Right forelimb (tissue), 1 donor: ENCODE measurements at regions not wholly inside any gene's neighbourhood (a gene's known extent, or its start where the extent isn't known, plus 50 kb on each side); places are given as distances from the start of the nearest gene placed in this dataset.
"Not testable (repeated sequence)": the region's sequence is repeated elsewhere in the genome, so short reads cannot be mapped to it uniquely, and the experiment has no call there.

Experiments used
- DNase-seq: peaks from one replicate; pipeline ENCODE4 v3.0.0-alpha.2; 2018

GRCh38 chr2:168300460-168300859 lies 53.1 kb upstream of the STK39 start:
- no peak for DNase-seq

DNA sequence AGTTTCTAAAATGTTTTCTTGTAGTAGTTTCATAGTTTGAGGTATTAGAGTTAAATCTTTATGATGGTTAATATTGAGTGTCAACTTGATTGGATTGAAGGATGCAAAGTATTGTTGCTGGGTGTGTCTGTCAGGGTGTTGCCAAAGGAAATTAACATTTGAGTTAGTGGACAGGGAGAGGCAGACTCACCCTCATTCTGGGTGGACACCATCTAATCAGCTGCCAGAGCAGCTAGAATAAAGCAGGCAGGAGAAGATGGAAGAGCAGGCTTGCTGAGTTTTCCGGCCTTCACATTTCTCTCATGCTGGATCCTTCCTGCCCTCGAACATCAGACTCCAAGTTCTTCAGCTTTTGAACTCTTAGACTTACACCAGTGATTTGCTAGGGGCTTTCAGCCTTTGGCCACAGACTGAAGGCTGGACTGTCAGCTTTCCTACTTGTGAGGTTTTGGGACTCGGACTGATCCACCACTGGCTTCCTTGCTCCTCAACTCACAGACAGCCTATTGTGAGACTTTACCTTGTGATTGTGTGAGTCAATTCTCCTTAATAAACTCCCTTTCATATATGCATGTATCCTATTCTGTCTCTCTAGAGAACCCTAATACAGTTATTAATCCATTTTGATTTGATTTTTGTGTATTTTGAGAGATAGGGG lies 56.8 kb upstream of the STK39 start:
- no peak for DNase-seq

DNA sequence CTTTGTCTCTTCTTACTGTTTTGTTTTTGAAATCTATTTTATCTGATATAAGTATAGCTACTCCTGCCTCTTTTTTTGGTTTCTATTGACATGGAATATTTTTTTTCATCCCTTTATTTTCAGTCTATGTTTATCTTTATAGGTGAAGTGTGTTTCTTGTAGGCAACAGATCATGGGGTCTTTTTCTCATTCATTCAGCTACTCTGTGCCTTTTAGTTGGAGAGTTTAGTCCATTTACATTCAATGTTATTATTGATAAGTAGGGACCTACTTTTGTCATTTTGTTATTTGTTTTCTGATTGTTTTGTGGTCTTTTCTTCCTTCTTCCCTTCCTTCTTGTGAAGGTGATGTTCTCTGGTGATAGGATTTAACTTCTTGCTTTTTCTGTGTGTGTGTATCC lies 60.0 kb upstream of the STK39 start:
- DNase-seq = no peak

DNA sequence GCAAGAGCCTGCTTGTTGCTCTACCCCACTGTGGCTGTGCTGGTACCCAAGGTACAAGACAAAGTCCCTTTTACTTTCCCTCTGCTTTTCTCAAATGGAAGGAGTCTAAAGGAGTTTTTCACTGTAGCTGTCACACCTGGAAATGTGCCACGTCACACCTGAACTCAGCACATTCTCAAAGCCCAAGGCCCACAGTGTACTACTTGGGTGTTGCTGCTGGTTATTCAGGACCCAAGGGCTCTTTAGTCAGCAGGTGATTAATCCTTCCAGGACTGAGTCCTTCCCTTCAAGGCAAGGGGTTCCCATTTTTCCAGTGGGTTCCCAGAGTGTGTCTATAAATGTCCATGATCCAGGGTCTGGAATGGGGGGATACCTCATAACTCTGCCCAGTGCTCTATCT lies 63.2 kb upstream of the STK39 start:
- DNase-seq = no peak

- DNase-seq = no peak
Measured at GRCh38 chr2:168311261-168311910, 64.0 kb upstream of the STK39 start.

DNA sequence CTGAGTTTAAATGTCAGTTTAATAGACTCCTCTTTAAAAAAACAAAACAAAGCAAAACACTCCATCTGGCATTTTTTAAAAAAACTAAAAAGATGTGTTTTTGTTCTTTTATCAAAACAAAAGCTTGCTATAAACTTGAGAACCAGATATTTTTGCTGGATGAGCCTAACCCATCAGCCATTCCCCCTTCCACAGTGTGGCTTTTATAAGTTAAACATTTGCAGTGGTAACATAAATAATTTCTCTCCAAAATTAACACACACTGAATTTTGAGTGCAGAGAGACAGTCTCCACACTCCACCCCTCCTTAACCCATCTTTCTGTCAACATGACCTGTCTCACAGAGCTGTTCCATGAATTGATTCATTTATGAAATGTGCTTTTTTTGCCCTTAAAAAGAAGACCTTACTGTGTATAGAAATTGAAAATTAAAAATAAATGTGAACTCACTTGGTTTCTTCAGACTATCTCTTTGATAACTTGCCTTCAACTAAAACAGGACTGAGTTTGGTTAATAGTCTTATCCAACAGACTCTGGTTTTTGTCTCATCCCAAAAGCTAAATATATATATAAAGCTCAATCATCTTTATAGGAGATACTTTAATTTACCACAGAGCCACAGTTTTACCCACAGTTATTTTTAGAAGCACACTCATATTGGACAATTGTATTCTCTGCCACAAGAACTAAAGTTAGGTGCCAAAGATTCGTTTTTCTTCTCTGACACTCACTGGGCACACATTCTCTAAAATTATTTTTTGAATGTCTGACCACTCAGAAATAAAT lies 64.8 kb upstream of the STK39 start:
- no peak for DNase-seq

DNA sequence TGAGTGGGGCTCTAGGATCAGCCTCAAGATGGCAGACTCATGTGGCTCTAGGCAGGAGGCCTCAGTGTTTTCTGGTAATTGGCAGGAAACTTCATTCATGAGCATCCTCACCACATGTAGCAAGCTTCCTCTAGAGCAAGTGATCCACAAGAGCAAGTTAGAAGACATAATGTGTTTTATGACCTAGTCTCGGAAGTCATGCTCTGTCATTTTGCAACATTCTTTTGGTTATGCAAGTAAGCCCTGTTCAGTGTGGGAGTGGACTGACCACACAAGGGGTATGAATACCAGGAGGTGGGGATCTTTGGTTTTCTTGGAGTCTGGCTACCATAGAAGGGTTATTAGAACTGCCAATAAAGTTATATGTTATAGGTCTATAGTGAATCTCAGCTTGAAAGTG lies 66.8 kb upstream of the STK39 start:
- no peak for DNase-seq

DNA sequence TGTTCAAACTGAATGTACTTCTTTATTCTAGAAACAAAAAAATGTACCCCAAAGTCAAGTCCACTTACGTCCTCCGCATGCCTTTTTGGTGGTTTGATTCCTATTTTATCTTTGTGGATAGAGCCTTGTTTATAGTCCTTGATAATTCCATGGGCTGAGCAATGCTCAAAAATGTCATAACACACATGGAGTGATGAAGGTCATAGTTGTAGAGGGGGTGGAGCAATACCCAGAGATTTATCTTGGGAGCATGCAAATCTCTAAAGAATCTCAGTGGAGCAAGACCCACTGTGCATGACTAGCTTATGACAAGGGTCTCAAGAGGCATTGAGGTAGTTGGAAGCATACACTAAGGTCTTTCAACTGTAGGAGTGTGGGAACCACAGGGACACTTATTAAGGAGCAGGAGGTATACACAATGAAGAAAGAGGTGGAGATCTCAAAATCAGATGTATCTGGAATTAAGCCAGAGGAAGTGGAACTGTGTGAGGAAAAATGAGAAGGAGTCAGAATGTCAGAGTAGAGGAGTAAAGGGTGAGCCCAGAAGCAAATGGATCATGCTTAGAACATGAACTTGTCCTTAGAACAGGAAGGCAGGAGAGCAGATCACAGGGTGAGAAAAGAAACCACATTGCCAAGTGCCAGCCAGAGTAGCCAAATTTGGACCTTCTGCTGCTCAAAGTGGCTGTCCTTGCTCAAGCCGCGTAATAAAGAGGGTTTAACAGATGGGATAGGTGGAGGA lies 68.1 kb upstream of the STK39 start:
- DNase-seq = no peak

DNA sequence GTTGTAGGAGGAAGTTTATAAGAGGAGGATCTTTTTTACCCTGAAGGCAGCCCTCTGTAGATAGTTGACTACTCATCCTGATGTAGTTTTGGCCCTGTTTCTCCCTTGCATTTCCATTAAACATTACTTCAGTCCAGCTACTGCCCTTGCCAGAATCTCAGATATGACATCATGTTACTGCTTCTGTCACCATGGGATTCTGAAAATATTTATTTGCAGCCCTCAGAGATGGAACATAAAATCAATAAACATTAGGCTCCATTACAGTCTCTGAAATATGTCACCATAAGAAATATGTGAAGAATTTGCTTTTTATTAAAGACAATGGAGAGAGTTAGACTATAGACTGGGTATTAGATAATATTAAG lies 68.7 kb upstream of the STK39 start:
- no peak for DNase-seq

DNA sequence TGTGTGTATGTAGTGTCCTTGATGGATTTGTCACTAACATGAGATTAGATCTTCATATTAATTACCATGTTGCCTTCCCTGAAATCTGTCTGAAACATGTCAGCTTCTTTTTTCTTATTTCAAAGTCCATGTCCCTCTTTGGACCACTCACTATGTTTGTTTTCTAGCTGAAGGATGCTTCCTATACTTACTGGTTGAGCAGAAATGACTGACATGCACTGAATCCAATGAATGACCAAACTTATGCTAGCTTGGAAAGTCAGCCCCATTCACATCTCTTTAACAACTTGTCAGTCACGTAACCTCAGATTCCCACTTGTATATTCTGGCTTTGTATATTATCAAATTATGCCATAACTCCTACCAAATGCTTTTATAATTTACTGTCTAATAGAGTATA lies 69.9 kb upstream of the STK39 start:
- no peak for DNase-seq

GRCh38 chr2:168320267-168320666 lies 72.9 kb upstream of the STK39 start:
- no peak for DNase-seq

GRCh38 chr2:168322325-168323007 lies 75.1 kb upstream of the STK39 start:
- DNase-seq = no peak

DNA sequence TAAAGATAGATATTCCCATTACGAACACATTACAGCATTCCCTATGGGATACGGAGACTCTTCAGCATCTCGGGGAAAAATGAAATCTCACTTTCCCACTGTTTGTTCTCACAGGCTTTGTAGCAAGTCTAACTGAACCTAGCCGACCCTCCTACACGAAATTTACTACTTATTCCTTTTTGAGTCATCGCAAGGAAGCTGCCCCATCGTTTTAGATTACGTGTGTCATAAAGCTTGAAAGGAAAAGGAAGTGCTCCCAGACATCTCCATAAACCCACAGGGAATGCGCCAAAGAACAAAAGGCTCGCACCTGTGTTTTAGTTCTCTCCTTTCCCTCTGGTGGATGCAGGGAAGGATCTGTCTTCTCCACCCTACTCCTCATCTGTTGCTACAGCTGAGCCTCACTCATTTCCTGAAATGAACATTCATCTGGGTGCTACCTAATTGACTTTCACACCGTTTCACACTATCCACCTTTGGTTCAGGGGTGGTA lies 76.2 kb upstream of the STK39 start:
- no peak for DNase-seq

GRCh38 chr2:168326572-168326971 lies 79.2 kb upstream of the STK39 start:
- no peak for DNase-seq

DNA sequence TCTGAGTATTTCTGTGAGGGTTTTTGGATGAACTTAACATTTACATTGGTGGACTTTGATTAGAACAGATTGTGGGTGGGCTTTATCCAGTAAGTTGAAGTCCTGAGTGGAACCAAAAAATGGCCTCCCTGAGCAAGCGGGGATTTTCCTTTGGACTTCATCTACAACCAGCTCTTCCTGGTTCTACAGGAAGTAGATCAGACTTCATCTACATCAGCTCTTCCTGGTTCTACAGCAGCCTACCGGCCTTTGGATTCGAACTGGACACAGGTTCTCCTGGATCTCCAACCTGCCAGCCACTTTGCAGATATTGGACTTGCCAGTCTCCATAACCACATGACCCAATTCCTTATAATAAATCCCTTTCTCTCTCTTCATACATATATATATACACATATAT lies 79.9 kb upstream of the STK39 start:
- DNase-seq = no peak

- DNase-seq = no peak
Measured at GRCh38 chr2:168328421-168328820, 81.0 kb upstream of the STK39 start.

GRCh38 chr2:168330624-168331423 lies 83.4 kb upstream of the STK39 start:
- DNase-seq = no peak

- DNase-seq = not testable (repeated sequence)
Measured at GRCh38 chr2:168335254-168335653, 87.9 kb upstream of the STK39 start.

GRCh38 chr2:168336786-168337388 lies 89.5 kb upstream of the STK39 start:
- no peak for DNase-seq

DNA sequence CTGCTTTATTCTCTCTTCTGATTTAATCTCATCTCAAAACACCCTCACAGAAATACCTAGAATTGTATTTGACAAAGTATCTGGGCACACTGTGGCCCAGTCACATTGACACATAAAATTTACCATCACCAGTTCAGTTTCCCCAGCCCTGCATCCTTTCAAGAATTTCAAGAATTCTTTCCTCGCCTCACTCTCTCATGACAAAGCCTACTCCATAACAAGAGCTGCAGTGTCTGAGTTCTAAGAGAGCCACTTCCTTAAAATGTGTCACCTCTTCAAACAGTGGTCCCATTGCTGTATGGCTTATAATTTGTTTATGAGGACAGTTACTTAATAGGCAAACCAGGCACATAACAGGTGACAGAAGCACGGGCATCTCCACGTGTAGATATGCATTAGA lies 90.9 kb upstream of the STK39 start:
- no peak for DNase-seq

GRCh38 chr2:168338803-168339437 lies 91.5 kb upstream of the STK39 start:
- DNase-seq = no peak
